HS-27A (cell line): ENCODE measurements at regions not wholly inside any gene's neighbourhood (a gene's known extent, or its start where the extent isn't known, plus 50 kb on each side); places are given as distances from the start of the nearest gene placed in this dataset.

Source experiments
- DNase-seq: peaks from one replicate; pipeline ENCODE4 v3.0.0-alpha.2; 2012; ENCODE audit warnings: low read depth, missing footprints

DNA sequence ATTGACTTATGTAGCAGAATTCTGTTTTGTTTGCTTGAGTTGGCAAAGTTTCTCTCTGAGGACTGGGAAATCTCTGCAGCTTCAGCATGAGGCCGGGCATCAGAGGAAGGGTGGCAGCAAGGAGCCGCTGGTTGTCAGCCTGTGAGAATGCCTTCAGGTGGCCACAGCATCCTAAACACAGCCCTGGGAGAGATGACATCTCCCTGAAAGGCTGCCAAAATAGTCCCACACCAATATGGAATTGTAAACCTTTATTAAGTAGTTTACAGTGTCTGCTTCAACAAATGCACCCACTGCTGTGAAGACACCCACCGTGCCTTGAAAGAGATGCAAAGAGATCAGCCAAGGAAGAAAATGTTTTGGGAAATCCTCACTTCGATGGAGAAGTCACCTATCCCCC lies 609.7 kb upstream of the ARRDC4 start:
- no peak for DNase-seq

DNA sequence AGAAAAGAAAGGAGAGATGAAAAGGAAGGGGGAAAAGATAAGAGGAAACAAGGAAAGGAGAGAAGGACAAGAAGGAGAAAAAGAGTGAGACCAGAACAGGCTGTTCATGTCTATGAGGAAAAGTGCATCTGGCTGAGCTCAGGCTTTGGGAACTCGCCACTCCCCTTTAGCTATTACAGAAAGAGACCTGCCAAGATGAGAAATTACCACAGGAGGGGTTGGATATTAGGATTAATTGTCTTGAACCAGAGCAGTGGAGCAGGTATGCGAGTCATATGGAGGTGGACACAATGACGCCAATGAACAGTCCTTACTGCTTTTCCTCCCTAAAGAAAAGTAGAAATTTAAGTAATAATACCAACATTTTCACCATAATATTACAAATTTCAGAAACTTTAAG lies 577.0 kb upstream of the ARRDC4 start:
- no peak for DNase-seq

DNA sequence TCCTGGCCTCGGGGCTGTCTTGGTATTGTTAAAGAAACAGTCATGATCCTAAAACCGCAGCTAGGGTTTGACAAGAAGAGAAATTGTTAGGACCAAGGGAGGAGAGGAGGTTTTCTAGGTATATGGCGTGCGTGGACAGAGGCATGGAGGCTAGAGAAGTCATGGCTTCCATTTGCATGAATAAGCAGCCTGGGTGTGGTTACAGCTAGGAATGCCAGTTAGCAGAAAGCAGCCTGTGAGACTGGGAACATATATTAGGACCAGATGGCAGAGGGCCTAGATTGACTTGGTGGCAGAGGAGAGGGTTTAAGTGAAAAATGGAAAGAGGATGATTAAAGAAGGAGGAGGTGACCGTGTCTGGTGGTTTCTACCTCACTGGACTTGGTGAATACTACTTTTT lies 573.6 kb upstream of the ARRDC4 start:
- DNase-seq: no peak

DNA sequence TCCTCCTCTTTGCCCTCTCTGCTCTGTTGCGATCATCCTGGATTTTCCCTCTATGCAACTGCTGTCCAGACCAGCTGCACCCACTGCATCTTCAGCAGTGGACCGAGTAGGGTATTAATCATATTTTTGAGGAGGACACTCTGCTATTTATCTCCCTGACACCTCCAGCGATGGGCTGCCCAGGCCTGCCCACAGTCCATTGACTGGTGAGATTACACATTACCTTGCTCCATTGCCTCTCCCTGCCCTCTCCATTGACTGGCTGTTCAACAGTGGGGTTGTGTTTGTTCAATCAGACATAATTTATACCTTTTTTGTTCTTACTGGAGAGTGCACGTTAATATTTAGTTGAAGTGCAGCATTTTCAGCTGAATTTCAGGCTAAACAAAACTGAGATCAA lies 559.3 kb upstream of the ARRDC4 start:
- DNase-seq: no peak

DNA sequence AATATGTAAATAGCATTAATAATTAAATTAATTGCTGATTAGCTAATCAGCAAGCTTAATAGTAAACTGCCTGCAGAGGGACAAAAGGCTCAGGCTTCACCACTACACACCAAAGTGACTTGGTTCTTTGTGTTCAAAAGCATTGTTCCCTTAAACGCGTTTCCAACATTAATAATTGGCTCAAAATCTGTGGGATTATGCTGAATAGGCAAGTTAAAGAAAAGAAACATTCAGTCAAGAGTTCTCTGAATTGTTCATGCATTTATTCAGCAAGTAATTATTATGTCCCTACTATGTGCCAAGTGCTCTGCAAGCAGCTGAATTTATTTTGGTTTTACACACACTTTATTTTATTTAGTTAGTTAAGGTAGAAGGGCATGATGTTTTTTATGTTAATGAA lies 558.5 kb upstream of the ARRDC4 start:
- no peak for DNase-seq

DNA sequence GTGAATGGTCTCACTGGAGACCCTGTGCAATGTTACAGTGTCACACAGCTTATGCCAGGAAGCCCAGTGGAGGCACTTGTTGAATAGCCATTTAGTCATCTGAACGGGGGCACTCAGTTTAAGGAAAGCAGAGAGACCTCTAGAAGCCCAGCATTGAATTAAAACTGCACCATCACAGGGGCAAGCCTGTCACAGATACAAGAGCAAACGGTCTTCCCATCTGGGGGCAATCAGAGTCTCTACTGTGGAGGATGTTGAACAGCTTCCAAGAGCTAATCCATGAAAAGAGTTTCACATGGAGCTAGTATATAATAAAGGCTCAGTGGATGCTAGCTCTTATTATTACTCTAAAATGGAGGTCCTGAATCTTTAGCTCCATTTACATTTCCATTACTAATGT lies 553.7 kb upstream of the ARRDC4 start:
- DNase-seq: no peak

DNA sequence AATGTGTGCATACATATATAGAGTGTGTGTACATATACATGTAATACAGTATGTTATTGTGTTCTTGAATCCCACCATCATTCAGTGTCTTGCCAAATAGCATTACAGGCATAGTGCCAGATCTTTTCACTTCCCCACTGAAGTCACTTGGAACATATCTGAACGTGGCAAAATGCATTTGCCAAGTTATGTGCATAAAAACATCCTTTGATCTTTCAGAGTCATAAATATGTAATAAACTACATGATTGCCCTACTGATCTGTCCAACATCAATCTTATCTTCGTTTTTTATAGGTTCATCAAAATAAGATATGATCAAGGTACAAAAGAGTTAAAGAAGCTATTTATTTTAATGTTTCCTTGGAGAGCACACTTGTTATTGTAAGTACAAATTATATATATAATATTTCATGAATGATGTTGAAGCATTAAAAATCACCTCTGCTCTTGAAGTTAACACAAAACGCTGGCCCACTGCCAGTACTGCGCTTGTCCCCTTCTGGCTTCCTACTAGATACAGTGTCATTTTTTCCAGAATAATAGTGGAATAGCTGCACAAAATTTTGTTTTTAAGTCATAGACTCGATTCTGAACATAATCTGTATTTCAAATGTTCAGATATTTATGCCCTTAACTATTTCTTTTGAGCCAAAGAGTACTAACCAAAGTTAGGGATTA lies 549.5 kb upstream of the ARRDC4 start:
- DNase-seq: no peak

DNA sequence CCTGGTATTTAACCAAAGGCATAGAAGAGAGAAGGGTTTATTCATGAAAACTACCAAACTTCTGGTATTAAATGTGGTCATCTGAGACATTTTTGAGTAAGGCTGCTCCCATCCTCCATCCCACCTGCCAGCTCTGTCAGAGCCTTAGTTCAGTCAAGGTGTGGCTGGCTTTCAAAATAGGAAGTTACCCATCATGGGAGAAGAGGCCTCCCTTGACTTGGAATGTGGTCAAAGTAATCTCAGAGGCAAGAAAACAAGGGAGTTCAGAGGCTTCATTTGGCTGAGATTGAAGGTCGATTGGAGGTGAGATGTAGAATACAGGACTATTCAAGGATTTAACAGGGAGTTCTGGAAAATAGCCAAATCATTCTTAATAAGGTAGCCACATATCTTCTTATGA lies 540.4 kb upstream of the ARRDC4 start:
- DNase-seq: no peak

DNA sequence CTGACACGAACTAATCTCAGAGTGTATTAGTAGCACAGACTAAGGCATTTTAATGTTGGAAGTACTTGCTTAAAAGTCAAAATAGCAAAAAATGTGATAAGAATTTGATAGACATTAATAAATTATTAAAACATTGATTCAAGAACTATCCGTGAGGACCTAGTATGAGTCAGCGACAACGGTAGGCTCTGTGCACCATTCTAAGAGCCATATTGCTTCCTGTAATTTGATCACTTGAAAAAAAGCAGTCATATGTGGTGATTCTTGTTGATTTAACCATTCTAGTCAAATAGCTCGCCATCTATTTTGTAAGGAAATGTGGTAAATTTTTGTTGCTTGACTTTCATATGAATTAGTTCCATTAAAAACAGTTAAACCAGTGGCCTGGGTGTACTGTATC lies 534.9 kb upstream of the ARRDC4 start:
- no peak for DNase-seq

DNA sequence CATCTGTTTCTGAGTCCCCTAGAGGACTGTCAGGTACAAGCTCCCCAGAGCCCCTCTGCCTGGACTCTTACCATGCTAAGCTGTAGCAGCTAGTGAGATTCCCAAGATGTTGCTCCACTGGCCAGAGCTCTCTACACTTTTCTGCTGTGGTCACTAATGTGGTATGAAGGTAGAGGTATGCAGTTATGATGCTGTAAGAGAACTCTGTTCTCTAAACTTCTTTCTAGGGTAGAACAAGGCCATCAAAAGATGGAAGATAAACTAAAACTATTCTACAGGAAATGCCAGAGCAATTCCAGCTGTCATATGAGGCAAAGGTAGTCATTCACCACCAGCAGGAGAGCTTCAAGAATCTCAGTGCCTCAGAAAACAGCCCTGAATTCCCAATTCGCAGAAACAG lies 517.4 kb upstream of the ARRDC4 start:
- DNase-seq: no peak

DNA sequence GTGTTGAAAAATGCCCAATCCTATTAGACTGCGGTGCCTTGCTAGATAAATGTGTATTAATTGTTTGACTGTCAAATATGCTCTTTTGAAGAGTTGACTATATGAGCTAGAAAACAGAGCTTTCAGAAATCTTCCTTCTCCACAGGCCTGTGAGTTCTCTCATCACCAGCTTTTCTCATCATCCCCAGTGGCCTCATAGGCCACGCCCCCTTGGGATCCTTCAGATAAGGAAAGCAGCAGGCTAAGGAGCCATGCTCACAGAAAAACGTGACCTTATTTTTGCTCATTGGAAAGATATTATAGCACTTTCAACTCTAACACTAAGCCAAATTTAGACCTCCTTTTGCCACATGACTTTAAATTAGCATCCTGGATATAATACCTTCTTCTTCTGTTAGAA lies 514.4 kb upstream of the ARRDC4 start:
- DNase-seq: no peak

DNA sequence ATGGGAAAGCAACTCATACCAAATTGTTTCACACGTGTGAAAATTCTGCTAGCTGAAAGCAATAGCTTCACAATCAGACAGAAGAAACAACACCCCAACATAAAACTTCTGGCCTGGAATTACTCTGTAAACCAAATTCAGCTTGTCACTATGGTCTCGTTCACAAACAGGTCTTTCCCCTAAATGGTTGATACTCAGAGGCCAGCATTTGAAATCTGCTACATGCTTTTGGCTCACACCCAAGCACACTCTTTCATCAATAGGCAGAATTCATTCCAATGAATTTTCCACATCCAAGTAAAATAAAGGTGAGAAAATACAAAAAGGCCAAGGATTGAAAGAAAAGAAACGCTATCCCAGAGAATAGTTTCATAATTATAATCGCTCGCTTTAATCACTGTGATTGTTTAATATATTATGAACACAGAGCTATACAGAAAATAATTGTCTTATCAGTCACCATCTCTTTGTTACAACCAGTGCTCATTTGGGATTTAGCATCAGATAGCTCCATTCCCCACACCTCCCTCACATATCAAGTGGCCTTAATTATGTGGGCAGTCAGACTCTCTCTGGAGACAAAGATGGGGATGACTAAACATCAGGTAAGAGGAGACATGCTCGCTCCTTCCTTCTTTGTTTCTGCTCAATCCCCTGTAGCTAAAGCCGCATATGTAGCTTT lies 503.8 kb upstream of the ARRDC4 start:
- no peak for DNase-seq

DNA sequence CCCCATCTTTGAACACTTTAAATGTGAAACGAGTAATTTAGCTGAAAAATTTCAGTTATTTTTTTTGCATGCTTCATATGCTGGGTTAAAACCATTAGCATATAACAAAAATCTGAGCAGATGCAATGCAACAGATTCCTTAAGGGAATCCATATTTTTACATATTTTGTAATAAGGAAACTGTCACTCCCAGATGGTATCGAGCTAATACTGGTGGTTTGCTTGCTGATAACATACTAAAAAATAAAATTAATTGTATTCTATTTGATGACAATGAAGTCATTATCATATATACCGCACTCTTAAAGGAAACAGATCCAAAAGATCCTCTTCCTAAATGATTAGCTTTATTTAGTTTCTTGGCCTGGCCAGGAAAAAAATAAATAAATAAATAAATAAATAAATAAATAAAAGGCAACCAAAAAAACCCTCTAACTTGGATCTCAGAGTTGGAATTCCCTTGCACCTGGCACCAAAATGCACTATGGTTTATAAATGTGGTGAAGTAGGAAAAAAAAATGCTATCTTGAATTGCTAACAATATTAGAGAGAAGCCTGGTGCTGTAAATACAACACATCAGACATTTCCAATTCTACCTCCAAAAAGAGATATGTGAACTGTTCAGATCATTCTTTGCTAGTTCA lies 503.2 kb upstream of the ARRDC4 start:
- DNase-seq: no peak

DNA sequence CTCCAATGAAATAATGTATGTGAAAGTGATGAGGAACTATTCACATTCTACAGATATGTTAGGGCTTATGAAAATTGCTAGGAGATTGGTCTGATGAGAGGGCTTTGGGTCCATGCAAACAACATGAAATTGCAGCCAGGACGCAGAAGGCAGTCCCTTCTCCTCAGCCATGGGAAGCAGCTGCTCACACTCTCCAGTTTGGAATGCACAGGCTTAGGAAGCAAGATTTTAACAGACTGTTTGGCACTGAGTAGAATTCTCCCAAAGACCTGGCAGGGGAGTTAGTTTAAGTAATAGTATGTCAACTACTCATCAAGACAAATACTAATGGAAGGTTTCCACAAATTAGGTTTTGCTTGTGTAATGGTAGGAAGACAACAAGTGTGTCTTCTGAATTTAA lies 500.7 kb upstream of the ARRDC4 start:
- DNase-seq: no peak

DNA sequence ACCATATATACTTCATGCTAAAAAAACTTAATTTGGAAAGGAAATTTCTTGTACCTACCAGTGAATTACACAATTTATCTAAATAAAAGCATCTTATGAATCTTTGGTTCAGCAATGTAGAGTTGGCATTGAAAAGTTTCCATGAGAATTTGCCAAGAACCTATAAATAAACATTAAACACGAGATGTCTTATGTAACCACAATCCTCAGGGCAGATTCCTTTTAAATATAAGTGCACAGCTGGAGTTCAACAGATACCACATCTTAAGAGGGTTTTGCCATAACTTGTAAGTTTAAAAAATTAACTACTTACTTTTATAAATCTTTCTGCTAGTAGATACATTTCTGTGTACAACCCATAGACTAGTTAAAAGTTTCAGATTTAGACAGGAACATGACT lies 499.3 kb upstream of the ARRDC4 start:
- DNase-seq: no peak

DNA sequence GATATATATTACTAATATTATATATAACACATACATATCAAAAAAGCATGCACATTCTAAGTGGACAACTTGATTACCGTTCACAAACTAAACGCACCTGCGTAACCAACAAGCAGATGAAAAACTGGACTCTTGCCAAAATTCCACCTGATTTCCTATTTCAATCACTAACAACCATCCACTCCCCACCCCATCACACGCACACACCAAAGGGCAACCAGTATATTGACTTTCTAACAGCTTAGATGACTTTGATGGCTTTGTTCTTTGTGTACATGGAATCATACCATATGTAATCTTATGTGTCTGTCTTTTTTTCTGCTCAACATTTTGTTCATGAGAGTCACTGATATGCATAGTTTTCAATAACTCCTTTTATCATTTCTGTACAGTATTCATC lies 496.8 kb upstream of the ARRDC4 start:
- no peak for DNase-seq

DNA sequence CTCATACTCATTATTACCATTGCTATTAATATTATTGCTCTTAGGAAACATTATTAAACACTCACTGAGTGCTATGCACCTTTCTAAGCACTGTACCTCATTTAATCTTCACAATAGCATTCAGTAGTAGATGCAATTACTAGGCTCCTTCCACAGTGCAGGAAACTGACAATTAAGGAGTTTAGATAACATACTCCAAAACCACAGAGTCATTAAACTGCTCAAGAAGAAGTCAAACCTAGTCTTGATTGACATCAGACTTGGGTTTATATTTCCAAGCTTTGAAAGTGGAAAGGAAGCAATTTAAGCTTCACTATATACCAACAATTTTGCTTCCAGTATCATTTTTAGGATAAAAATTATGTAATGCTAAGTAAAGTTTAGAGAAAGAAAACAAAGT lies 490.1 kb upstream of the ARRDC4 start:
- no peak for DNase-seq

DNA sequence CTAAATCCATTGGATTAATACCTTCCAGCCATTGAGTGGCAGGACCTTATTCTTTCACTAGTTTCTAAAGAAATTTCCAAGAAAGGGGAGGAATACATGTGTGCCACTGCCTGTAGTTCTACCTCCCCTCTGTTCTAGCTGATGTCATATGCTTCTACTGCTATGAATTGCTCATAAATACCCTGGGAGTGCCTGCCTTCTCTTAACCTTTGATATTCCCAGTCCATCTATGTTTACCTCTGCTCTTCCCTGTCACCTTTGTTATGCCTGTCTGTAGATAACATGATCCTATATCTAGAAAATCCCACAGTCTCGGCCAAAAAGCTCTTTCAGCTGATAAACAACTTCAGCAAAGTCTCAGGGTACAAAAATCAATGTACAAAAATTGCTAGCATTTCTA lies 486.9 kb upstream of the ARRDC4 start:
- DNase-seq: no peak

DNA sequence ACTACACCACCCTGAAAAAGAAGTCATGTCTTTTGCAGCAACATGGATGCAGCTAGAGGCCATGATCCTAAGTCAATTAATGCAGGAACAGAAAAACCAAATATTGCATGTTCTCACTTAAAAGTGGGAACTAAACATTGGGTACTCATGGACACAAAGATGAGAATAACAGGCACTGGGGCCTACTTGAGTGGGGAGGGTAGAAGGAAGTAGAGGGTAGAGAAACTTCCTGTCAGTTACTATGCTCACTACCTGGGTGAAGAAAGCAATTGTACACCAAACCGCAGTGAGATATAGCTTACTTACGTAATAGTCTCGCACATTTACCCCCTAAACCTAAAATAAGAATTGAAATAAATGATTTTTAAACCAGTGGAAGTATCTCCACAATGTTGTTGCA lies 480.5 kb upstream of the ARRDC4 start:
- DNase-seq: no peak

DNA sequence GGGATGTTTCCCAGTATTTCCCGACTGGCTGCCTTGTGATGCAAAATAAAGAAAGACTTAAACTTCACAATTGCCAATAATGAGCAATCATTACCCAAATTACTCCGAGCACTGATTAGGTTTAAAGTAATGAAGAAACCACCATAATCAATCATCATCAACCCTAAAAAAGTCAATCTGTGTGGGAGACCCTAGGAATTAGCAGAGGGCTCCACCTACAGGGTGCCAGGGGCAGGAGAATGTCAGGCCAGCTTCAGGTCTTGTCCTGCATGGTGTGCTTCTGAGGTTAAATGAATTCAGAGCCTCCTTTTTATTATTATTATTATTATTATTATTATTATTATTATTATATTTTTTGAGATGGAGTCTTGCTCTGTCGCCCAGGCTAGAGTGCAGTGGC lies 478.0 kb upstream of the ARRDC4 start:
- DNase-seq: no peak

DNA sequence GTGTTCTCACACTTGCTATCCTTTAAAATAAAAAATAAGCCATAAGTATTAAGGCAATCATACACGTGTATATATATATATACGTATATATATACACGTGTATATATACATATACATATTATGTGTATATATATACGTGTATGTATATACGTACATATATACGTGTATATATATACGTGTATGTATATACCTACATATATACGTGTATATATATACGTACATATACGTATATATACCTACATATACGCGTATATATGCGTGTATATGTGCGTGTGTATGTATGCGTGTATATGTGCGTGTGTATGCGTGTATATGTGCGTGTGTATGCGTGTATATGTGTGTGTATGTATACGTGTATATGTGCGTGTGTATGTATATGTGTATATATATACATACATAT lies 477.3 kb upstream of the ARRDC4 start:
- DNase-seq: no peak

DNA sequence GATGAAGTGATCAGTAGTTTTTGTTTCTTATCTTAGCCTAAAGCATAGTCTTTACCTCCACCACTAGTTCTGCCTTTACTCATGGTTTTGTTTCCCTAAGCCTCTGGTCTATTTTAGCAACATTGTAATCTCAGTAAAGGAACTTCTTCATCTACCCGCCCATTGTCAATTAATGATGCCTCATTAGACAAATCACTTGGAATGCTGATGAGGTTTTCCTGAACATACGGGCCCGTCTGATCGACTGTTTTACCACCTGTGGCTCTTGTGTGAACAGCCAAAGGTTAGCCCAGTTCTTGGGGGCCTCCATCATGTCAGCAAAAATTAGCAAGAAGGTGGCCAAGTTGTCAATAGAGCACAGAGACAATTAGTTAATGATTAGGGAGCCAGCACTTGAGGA lies 470.1 kb upstream of the ARRDC4 start:
- DNase-seq: no peak

DNA sequence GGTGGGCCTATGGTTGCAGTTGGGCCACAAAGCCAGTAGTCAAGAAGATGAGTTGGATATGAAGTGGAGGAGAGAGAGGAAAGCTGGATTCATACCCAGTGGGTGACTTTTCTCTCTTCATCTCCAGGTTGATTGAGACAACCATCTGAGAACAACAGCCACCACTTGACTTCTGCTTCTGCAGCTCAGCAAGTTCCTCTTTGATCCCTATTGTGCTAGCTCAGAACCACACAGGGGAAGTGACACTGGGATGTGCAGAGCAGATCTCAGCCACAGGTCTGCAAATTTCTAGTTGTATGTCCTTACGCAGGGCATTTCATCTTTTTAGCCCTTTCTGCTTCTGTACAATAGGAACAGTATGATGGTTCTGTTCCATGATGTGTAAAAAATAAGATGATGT lies 459.2 kb upstream of the ARRDC4 start:
- no peak for DNase-seq

DNA sequence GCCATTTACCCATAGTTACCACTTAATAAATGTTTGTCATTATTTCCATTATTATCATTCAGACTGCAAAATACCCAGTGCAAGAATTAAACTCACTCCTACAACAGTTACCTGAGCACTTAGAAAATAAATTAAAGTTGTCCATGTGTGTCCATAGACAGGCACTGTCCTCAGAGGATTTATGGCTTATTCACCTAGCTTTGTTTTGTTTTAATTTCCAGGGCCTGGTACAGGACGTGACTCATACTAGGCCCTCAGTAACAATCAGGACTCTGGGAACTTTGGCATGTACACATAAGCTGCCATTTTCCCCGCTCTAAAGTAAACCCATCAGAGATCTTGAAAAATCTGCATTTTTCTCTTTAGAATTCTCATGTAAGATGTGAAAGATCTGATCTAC lies 458.5 kb upstream of the ARRDC4 start:
- no peak for DNase-seq
